DMS 273 (cell line): ENCODE measurements at regions not wholly inside any gene's neighbourhood (a gene's known extent, or its start where the extent isn't known, plus 50 kb on each side); places are given as distances from the start of the nearest gene placed in this dataset.
"Not testable (repeated sequence)": the region's sequence is repeated elsewhere in the genome, so short reads cannot be mapped to it uniquely, and the experiment has no call there.

Source experiments
- DNase-seq: peaks from one replicate; lab custom pipeline; 2025; ENCODE audit not compliant: unreplicated experiment; lab: John Stamatoyannopoulos, UW

DNA sequence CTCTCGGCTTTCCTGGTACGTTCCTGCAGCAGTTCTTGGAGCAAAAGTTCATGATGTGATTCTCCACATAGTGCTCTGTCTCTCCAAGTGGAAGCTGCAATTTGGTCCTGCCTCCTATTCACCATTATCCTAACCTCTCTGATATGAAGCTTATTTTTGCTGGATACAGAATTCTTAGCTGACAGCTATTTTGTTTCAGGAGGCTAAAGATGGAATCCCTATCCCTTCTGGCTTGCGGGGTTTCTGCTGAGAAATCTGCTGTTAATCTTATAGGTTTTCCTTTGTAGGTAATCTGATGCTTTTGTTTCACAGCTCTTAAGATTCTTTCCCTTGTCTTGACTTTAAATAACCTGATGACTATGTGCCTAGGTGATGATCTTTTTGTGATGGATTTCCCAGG, 181.6 kb upstream of the VLDLR start:
- no peak for DNase-seq

DNA sequence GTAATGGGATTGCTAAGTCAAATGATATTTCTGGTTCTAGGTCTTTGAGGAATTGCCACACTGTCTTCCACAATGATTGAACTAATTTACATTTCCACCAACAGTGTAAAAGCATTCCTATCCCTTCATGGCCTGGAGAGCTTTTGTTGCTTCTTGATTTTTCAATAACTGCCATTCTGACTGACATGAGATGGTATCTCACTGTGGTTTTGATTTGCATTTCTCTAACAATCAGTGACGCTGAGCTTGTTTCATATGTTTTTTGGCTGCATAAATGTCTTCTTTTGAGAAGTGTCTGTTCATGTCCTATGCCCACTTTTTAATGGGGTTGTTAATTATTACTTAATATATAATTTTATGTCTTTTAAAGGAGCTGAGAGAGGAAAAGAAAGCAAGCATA, 177.7 kb upstream of the VLDLR start:
- not testable (repeated sequence) for DNase-seq

DNA sequence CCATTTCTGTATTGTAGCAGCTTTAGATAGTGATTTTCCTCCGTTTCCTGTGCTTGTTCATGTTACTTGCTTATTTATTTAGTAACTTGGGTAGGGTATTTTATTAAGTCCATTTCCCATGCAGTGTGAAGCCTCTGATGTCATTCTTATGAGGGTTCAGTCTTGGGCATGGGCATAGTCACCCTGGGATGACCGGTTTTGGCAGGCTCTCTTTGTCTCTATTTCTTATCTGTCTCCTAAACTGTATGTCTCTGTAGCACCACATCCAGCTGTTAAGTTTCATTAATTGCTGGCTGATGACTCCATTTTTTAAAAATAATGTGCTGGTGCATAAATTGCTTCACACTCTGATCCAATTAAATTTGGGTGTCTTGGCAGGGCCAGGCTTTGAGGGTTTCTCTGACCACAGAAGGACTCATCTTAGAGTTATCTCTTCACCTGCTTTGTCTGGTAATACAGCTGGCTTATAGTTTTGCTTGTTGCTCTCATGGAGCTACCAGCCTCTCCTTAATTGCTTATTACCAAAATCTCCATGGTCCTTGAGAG, 173.3 kb upstream of the VLDLR start:
- no peak for DNase-seq

DNA sequence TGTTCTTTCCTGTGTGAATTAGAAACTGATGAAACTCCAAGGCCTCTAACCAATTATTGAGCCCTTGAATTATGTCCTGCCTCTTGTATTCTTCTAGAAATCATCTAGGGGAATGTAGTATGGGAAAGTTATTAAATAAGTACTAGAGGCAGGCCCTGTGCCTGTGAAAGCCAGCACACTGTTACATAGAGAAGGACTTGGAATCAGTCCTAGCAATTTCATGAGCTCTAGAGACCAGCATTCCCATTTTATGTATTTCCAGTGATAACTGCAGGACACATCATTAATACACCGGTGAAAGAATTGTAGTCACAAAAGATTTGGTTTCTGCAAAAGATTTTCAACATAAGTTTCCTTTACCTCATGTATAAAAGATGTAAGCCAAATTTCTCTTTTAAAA, 168.5 kb upstream of the VLDLR start:
- no peak for DNase-seq

- no peak for DNase-seq
These were observed 167.9 kb upstream of the VLDLR start for GRCh38 chr9:2453701-2454100.

GRCh38 chr9:2459756-2460155, 161.8 kb upstream of the VLDLR start:
- DNase-seq: peak; percentile 73

GRCh38 chr9:2461892-2462291, 159.7 kb upstream of the VLDLR start:
- DNase-seq: peak; percentile 95

GRCh38 chr9:2464624-2465023, 157.0 kb upstream of the VLDLR start:
- DNase-seq: no peak

GRCh38 chr9:2465516-2465915, 156.1 kb upstream of the VLDLR start:
- no peak for DNase-seq

DNA sequence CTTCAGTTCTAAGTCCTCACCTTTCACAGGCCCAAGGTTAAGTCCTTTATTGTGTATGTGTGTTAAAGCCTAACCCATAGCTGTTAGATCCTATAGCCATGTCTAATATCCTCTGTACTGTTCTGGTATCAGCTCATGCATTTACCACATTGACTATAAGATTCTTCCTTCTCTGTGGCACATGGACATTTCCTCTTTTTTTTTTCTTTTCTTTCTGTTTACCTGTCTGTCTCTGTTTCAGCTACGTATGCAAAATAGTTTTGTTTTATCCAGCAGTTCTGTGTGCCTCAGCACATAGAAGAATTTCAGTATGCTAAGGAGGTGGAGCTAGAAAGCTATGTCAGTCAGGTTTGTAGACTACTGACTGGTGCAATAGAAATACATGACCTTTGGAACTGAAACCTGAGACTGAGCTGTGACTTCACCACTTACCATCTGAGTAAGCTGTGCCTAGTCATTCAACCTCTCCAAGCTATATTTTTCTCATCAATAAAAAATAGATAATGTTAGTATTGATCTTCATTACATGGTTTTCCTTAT, 155.6 kb upstream of the VLDLR start:
- DNase-seq: peak; percentile 19

DNA sequence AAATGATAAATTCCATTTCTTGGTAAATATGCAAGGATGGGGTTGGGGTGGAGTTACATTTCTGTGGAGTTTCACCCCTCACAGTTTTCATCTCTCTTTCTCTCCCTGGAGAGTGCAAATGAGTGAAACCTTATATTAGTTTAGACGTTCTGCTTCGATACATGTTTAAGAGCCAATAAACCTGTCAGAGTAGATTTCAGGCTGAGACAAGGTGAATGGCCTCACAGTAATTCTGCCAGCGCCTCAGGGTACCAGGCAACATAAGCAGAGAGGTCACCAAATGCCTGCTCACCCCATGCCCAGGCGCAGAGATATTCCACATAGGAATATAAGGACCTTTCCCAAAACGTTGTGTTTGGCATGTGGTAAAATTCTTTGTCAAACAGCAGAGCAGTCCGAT, 154.9 kb upstream of the VLDLR start:
- peak; percentile 3 for DNase-seq

- DNase-seq: peak; percentile 38
These were observed 151.8 kb upstream of the VLDLR start for GRCh38 chr9:2469681-2470221.

DNA sequence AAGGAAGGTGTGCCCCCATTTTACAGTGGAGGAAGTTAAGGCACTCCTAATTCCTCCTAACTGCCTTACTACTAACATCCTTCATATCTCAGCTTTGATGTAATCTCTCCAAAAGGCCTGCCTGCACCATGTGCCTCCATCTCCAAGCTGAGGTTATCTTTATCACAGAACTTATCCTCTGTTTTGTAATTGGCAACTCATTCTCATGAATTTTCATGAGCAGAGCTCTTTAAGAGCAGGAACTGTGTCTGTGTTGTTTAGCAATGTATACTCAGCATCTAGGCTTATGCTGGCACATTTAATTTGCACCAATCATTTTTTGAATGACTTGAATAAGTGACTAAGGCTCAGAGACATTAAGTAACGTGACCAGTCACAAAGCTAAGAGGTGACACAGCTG, 147.9 kb upstream of the VLDLR start:
- peak; percentile 3 for DNase-seq

- DNase-seq: no peak
These were observed 143.8 kb upstream of the VLDLR start for GRCh38 chr9:2477755-2478154.

DNA sequence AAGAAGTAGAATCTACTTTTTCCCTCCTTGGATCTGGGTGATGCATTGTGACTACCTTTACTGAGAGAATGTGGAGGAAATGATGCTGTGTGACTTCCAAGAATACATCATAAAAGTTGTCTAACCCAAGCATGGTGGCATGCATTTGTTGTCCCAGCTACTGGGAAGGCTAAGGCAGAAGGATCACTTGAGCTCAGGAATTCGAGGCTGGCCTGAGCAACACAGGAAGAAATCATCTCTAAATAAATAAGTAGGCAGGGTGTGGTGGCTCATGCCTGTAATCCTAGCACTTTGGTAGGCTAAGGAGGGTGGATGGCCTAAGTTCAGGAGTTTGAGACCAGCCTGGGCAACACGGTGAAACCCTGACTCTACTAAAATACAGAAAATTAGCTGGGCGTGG, 143.2 kb upstream of the VLDLR start:
- DNase-seq: no peak

DNA sequence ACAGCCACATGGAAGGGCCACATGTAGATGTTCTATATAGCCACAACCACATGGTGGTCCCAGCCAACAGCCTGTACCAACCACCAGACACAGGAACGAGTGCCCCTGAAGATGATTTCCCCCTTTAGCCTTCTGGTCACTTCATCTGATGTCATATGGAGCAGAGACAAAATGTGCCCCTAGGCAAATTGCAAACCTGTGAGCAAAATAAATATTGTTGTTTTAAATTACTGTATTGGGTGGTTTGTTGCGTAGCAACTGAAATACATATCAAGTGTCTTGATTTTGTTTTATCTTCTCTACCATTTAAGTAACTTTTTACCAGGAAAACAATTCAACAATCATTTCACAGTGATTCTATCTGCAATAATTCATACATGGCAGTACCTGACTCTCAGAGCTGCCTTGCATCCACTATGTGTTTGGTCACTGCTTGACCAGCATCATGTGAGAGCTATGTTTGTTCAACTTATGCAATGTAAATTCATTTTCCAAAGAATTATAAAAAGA, 142.5 kb upstream of the VLDLR start:
- no peak for DNase-seq

GRCh38 chr9:2480255-2480837, 141.2 kb upstream of the VLDLR start:
- DNase-seq: no peak

GRCh38 chr9:2481216-2481615, 140.4 kb upstream of the VLDLR start:
- no peak for DNase-seq

- DNase-seq: no peak
These were observed 134.6 kb upstream of the VLDLR start for GRCh38 chr9:2486988-2487387.

DNA sequence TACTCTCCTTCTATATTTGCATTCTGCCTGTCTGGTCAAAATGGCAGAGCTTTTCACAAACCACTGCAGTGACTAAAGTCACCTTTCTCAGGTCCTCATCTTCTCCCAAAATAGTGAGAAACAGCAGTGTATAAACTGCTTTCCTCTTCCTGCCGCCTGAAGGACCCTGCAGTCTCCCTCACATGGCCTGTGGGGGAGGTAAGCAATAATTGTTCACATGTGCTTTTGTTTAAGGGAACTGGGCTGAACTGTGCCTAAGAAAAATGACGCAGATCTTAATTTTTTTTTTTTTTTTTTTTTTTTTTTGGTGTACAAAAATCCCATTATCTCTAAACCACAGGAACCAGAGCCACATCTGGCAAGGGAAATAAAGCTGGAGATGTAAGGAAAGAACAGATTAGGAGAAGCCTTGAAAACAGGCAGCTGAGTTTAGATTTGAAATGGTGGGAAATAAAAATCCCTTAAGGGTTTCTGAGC, 131.7 kb upstream of the VLDLR start:
- no peak for DNase-seq

DNA sequence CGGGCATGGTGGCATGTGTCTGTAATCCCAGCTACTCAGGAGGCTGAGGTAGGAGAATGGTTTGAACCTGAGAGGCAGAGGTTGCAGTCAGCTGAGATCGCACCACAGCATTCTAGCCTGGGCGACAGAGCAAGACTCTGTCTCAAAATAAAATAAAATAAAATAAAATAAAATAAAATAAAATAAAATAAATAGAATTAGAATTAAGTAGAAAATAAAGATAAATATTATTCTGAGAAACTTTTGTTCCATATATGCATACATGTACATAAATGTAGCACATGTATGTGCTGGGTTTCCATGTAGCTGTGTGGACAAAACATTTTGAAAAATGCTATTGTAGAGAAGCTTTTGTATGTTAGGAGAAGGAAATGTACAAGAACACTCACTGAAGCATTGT, 129.4 kb upstream of the VLDLR start:
- no peak for DNase-seq

GRCh38 chr9:2493109-2493508, 128.5 kb upstream of the VLDLR start:
- DNase-seq: no peak
